ENCODE measurements at regions not wholly inside any gene's neighbourhood (a gene's known extent, or its start where the extent isn't known, plus 50 kb on each side); places are given as distances from the start of the nearest gene placed in this dataset.

DNA sequence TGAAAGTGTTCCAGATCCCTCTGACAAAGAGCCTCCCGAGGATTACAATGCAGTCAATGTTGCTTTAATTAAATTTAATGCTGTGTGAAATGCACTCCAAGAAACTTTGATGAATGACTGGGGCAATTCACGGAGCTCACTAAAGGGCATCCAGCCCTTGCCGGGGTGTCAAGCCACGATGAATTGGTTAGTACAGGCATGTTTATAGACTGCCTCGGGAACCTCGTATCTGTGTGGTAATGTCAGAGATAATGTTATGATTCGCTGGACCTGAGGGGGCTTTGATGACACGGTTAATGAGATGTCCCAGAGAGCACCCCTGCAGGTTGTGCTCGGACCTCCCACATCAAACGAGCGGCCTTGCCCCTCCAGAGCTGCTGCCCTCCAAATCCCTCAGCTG is 428.8 kb downstream of the NKX6-1 start:
- intact Hi-C loops (cut with DNase I; ENCODE audit: low total_unique reads): no loop called here
- Histone ChIP-seq H3K27ac (no peak overlapping the region), H3K27me3 (no peaks in the 10 kb centered on the region), H3K4me1 (no peaks in the 10 kb centered on the region), H3K9me3 (no peaks in the 10 kb centered on the region), H3K4me3 (no peak overlapping the region), H3K36me3 (no peaks in the 10 kb centered on the region)
- no peak for TF ChIP-seq CTCF (IDR thresholded peaks at IDR 0.05)
- no peak for DNase-seq

- H3K9me3 ChIP-seq: no peaks in the 10 kb centered on the region
- no peak overlapping the region for H3K4me3 ChIP-seq
- no peaks in the 10 kb centered on the region for H3K27me3 ChIP-seq
- intact Hi-C loops (cut with DNase I; ENCODE audit: low total_unique reads): no loop called here
- DNase-seq: no peak
- no peak for TF ChIP-seq CTCF (IDR thresholded peaks at IDR 0.05)
- H3K27ac ChIP-seq: no peak overlapping the region
- no peaks in the 10 kb centered on the region for H3K36me3 ChIP-seq
- H3K4me1 ChIP-seq: no peaks in the 10 kb centered on the region
These were observed 435.5 kb downstream of the NKX6-1 start for GRCh38 chr4:84063619-84064018.

DNA sequence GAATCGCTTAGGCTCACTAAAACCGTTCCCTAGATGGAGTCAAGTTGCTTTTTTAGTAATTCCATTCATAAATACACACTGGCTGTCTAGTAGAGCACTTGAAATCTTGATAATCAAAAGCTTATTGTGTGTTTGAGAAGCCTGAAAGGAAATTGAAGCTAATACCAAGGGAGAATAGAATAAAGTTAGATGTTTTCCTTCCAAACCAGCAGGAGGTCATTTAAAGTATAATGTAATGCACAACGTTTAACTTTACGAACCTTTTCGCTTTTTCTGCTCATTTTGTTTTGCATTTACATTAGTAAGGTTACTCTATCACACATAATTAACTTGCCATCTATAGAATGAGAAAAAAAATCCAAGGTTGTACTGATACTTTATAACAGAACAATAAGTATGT is 440.9 kb downstream of the NKX6-1 start:
- Histone ChIP-seq H3K36me3 (no peaks in the 10 kb centered on the region), H3K9me3 (no peaks in the 10 kb centered on the region), H3K27me3 (no peaks in the 10 kb centered on the region), H3K4me3 (no peak overlapping the region), H3K4me1 (no peaks in the 10 kb centered on the region), H3K27ac (no peak overlapping the region)
- TF ChIP-seq CTCF (IDR thresholded peaks at IDR 0.05): no peak
- no peak for DNase-seq
- intact Hi-C loops (cut with DNase I; ENCODE audit: low total_unique reads): no loop called here

- Histone ChIP-seq H3K27me3 (no peaks in the 10 kb centered on the region), H3K4me1 (no peaks in the 10 kb centered on the region), H3K36me3 (no peaks in the 10 kb centered on the region), H3K4me3 (no peak overlapping the region), H3K27ac (no peak overlapping the region), H3K9me3 (no peaks in the 10 kb centered on the region)
- no peak for DNase-seq
- TF ChIP-seq CTCF (IDR thresholded peaks at IDR 0.05): no peak
- intact Hi-C loops (cut with DNase I; ENCODE audit: low total_unique reads): no loop called here
These were observed 447.5 kb downstream of the NKX6-1 start for GRCh38 chr4:84051639-84052038.

DNA sequence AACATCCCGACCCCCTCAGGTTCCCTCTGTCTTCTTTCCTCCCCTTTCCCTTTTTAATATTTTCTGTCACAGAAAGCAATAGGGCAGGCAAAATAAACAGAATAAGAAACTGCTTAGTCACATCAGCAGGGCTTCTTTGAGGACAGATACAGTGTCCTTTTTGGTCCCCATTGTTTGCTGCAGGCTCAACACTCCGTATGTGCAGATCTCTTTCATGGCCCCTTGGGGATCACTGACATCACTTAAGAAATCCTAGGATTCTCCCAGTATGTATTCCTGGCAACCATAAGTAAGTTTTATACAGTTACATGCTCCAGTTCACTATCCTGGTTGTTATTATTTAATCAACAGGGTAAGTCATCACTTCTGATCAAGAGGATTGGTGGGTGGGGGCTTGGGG is 448.0 kb downstream of the NKX6-1 start:
- H3K4me1 ChIP-seq: no peaks in the 10 kb centered on the region
- no peak for DNase-seq
- no peak for TF ChIP-seq CTCF (IDR thresholded peaks at IDR 0.05)
- H3K36me3 ChIP-seq: no peaks in the 10 kb centered on the region
- intact Hi-C loops (cut with DNase I; ENCODE audit: low total_unique reads): no loop called here
- no peaks in the 10 kb centered on the region for H3K9me3 ChIP-seq
- H3K4me3 ChIP-seq: no peak overlapping the region
- H3K27me3 ChIP-seq: no peaks in the 10 kb centered on the region
- no peak overlapping the region for H3K27ac ChIP-seq

DNA sequence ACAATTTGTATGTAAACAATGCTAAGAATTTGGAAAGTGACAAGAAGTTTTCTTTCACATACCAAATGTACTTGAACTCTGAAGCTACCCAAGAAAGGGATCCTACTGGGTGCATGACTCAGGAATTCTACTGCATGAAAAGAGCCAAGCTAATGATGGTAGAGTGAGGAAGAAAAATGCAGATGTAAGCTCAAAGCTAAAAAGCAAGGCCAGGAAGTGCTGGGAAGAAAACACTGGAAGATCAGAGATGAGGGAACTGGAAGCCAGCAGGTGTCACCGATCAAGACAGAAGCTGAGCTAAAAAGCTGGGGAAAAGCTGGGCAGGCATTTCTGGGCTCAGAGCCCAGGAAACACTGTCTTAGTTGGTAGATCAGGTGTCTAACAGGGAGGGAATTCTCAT is 449.1 kb downstream of the NKX6-1 start:
- H3K4me3 ChIP-seq: no peak overlapping the region
- H3K27ac ChIP-seq: no peak overlapping the region
- no peak for TF ChIP-seq CTCF (IDR thresholded peaks at IDR 0.05)
- H3K36me3 ChIP-seq: no peaks in the 10 kb centered on the region
- H3K4me1 ChIP-seq: no peaks in the 10 kb centered on the region
- intact Hi-C loops (cut with DNase I; ENCODE audit: low total_unique reads): no loop called here
- no peak for DNase-seq
- no peaks in the 10 kb centered on the region for H3K9me3 ChIP-seq
- no peaks in the 10 kb centered on the region for H3K27me3 ChIP-seq
